NCI-H524 treated with DMSO at 0.1 percent for 48 hours (cell line): ENCODE measurements at regions not wholly inside any gene's neighbourhood (a gene's known extent, or its start where the extent isn't known, plus 50 kb on each side); places are given as distances from the start of the nearest gene placed in this dataset.
"Not testable (repeated sequence)": the region's sequence is repeated elsewhere in the genome, so short reads cannot be mapped to it uniquely, and the experiment has no call there.

Experiments used
- DNase-seq: peaks from one replicate; lab custom pipeline; 2025; lab: John Stamatoyannopoulos, UW

- no peak for DNase-seq
Observed at GRCh38 chr4:166153548-166153947, 280.5 kb downstream of the TLL1 start.

DNA sequence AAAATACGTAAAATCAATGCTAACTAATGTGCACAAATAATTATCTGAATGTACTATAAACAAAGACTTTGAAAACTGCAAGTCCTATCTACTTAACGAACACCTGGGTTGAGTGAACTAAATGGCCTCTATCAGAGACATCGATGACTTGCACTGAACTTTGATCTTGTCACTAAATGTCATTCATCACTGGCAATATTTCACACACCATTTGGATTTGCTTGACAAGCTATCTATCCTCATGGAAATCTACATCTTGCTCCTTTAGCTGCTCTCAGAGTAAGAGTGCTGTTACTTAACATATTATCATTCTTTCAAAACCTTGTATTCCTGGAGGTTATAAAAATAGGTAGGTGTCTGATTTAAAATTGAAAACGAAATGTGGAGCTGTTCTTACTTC is 289.3 kb downstream of the TLL1 start:
- DNase-seq = no peak

GRCh38 chr4:166165829-166166420 is 292.9 kb downstream of the TLL1 start:
- DNase-seq = peak; percentile 5

DNA sequence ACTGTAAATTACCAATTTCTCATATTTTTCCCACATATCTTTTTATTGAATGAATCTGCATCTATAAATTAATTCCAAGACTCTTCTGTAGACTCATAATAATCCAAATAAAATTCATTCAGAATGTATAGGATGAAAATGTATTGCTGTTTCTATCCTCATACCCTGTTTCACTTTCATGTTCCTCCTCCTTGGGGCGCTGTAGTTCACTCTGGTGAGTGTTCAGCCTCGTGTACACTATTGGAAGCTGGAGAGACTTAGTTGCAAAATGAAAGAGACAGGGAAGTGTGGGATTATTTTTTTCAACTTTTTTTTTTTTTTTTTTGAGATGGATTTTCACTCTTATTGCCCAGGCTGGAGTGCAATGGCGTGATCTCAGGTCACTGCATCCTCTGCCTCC is 296.1 kb downstream of the TLL1 start:
- no peak for DNase-seq

DNA sequence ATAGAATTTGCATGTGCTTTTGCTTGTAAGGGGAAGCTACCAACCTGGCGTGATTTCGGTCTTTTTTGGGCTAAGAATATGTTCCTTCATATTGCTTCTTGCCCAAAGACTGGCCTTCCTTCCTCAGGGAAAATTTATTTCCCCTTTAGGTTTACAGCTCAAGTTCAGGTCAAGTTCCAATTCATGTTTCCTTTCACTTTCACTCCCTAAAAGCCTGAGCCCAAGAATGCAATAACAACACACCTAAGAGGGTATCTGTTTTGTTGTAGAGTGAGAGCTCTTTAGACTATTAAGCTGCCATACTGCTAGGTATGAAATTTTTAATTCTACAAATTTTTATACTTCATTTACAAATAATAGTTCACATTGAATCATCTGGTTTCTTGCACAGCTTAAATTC is 299.6 kb downstream of the TLL1 start:
- no peak for DNase-seq

- DNase-seq = no peak
Observed at GRCh38 chr4:166174717-166175490, 301.9 kb downstream of the TLL1 start.

- DNase-seq = no peak
Observed at GRCh38 chr4:166182145-166182544, 309.1 kb downstream of the TLL1 start.

GRCh38 chr4:166195101-166195500 is 322.1 kb downstream of the TLL1 start:
- DNase-seq = no peak

- DNase-seq = no peak
Observed at GRCh38 chr4:166197166-166197565, 324.1 kb downstream of the TLL1 start.

- no peak for DNase-seq
Observed at GRCh38 chr4:166198041-166198440, 325.0 kb downstream of the TLL1 start.

DNA sequence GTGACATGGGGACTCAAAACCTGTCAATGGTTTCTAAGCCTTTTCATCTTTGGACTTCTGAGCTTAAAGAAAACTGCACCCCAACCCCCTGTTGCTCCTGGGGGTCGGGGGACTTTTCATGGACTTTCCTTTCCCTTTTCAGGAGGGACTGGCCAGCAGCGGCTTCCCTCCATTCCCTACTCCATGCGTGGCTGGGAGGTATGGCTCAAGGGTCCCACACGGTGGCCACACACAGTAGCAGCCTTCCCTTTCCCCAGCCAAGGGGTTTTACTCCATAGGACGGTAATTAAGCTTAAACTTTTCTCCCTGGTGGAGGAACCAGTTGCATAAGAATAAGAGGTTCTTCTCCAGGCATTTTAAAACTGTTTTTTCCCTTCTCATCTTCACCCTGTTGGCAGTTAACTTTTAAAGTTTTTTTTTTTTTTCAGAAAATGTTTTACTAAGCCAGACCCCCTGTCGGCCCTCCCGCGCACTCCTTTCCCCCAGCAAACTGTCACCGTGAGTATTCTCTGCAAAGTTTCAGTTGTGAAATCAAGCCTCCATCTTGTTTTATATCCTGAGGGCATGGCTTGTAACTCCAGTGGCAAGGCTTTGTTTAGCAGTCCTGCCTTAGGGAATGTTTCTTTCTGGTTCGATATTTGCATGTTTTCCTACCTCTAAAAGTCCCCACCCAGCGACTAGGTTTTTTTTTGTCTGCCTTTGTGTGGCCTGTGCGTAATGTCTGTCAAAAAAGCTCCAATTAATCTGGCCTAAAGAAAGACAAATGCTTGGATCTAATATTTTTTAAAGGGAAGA is 325.7 kb downstream of the TLL1 start:
- DNase-seq = no peak

DNA sequence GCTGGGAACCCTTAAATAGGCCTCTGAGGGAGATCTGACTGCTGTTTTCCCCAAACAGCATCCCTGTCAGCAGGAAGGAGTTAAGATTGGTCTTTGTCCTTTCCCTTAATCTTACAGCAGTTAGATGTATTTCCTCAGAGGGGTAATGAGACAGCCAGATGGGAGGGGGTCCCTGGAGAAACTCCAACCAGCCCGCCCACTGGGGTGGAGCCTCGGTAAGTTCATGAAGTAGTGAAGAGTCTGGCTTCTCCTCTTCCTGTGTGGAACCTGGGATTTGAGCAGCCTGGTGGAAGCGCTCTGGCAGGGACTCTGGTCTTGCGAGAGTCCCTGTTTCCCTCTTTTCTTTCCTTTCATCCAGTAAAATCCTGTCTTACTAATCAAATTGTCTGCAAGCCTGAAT is 330.0 kb downstream of the TLL1 start:
- no peak for DNase-seq

DNA sequence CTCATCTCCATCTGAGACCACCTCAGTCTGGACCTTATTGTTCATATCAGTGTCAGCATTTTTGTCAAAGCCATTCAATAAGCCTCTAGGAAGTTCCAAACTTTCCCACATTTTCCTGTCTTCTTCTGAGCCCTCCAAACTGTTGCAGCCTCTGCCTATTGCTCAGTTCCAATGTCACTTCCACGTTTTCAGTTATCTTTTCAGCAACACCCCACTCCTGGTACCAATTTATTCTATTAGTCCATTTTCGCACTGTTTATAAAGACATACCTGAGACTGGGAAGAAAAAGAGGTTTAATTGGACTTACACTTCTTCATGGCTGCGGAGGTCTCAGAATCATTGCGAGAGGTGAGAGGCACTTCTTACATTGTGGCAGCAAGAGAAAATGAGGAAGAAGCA is 339.3 kb downstream of the TLL1 start:
- not testable (repeated sequence) for DNase-seq

DNA sequence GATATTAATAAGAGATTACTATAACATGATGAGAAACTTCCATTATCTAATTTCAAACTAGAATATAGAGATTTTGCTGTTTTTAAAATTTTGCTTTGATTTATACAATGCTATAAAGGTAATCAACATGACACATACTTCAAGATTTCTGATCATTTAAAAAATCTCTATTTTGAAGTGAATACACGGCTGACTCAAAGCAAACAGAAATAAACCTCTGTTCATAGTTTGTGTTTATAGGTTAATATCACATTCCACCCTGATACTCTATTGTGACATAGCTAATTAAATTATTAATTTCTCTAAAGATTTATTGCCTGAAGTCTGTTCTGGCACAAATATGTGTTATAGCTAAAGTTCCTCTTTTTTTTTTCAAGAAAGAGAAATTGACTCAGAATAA is 349.2 kb downstream of the TLL1 start:
- DNase-seq = no peak

DNA sequence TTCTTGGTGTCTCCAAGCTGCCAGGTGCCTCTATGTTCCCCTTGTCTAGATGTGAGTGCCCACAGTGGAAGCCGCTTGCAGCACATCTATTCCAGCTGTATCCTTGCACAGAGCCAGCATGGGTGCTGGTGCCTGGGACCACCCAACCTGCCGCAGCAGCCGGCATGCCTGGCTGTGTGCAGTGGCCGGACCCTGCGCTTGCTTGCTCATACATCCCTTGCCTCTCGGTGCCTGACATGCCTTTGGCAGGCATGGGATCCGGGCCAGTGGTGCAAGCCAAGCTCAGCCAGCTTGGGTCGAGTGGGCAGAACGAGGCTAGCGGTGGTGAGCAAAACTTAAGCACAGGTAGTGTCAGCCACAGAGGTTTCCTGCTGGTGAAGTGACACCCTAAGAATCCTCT is 355.1 kb downstream of the TLL1 start:
- DNase-seq = no peak

DNA sequence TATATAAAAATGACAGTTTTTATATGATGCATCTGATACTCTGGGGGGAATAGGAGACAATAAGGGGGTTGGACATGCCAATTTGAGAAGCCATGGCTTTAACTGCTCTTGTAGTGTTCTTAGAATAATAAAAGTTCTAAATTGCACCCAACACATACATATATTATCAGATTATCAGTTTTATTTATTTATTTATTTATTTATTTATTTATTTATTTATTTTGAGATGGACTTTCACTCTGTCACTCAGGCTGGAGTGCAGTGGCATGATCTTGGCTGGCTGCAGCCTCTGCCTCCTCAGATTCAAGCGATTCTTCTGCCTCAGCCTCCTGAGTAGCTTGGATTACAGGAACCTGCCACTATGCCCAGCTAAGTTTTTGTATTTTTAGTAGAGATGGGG is 356.8 kb downstream of the TLL1 start:
- DNase-seq = no peak

DNA sequence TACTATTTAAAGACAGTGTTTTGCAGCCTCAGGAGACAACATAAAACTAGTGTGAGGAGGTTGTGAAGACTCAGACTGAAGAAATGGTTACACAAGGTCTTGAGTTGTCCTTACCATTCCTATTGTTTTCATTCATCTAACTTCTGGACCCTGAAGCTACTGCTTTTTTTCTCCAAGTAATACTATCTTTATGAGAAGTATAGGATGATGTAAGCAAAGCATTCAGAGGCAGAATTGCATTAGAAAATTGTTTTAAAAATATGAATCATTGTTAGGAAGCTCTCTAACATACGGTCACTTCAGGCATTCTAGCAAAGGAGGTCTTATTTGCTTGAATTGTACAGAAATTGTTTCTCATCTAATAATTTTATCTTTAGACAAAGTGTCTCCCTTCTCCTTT is 357.8 kb downstream of the TLL1 start:
- DNase-seq = no peak

DNA sequence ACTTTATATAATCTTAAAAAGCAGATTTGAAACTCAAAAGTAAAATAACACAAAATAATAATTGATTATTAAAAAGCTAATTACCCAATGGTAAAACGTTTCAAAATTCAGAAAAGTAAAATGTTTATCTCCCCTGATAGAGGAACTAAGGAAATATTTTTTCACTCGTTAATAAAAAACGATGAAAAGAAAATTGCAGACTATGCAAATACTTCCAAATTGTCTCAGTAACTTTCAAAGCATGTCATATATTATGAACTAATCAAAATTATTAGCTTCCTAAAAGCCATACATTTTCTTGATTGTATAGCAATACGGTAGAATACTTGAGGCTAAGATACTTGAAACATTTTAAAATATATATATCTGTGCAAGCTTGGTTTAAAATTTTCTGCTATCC is 366.3 kb downstream of the TLL1 start:
- DNase-seq = no peak

- no peak for DNase-seq
Observed at GRCh38 chr4:166252487-166253402, 379.7 kb downstream of the TLL1 start.

DNA sequence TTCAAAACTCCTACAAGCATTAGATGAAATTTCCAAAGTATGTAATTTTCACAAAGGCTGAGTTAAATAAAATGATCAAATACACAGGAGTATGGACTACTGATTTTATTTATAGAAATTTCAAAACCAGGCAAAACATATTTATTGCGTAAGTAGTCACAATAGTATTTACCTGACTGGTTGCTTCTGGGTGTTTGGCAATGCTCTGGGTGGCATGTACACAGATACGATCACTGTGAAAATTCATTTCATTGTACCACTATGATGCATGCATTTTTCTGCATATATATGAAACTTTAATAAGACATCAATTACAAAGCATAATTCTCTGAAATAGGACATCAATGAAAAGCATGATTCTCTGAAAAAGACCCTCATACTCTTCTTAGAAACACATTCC is 384.2 kb downstream of the TLL1 start:
- DNase-seq = no peak

- DNase-seq = no peak
Observed at GRCh38 chr4:166257891-166258290, 384.9 kb downstream of the TLL1 start.

DNA sequence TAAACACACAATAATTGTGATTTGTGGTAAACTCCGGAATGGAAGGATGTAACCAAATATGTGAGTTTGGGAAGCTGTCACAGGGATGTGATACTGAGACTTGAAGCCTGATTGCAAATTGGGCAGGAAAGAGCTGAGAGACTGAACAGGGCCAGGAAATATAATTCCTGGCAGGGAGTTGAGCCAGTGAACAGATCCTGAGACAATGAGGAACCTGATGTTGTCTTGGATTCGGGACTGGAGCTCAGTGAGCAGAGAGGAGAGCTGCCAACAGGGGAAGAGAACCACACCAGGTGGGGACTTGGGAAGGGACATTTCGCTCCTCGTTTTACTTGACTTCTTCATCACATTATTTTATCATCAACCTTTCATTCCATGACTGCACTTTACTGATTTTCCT is 386.0 kb downstream of the TLL1 start:
- no peak for DNase-seq
